HG03066 (cell line): ENCODE measurements at regions not wholly inside any gene's neighbourhood (a gene's known extent, or its start where the extent isn't known, plus 50 kb on each side); places are given as distances from the start of the nearest gene placed in this dataset.
"Not testable (repeated sequence)": the region's sequence is repeated elsewhere in the genome, so short reads cannot be mapped to it uniquely, and the experiment has no call there.

Source experiments
- ATAC-seq: cut with Tn5 transposase; IDR thresholded peaks from one replicate; pipeline ENCODE4 v1.9.1; 2021; ENCODE audit warnings: low read depth; ENCODE audit not compliant: unreplicated experiment

GRCh38 chr10:63986536-63986935, 465.3 kb downstream of the REEP3 start:
- no peak for ATAC-seq

- ATAC-seq, result no peak
Observed at GRCh38 chr10:63987212-63987611, 466.0 kb downstream of the REEP3 start.

- no peak for ATAC-seq
Observed at GRCh38 chr10:63994371-63994770, 473.2 kb downstream of the REEP3 start.

- no peak for ATAC-seq
Observed at GRCh38 chr10:64007157-64007556, 486.0 kb downstream of the REEP3 start.

- no peak for ATAC-seq
Observed at GRCh38 chr10:64010711-64011110, 489.5 kb downstream of the REEP3 start.

- ATAC-seq, result no peak
Observed at GRCh38 chr10:64011912-64012714, 490.9 kb downstream of the REEP3 start.

GRCh38 chr10:64014281-64014680, 493.1 kb downstream of the REEP3 start:
- ATAC-seq, result no peak

- no peak for ATAC-seq
Observed at GRCh38 chr10:64023926-64024470, 502.8 kb downstream of the REEP3 start.

GRCh38 chr10:64033711-64034110, 512.5 kb downstream of the REEP3 start:
- no peak for ATAC-seq

- ATAC-seq, result no peak
Observed at GRCh38 chr10:64036321-64036930, 515.2 kb downstream of the REEP3 start.

- ATAC-seq, result no peak
Observed at GRCh38 chr10:64037071-64037661, 516.0 kb downstream of the REEP3 start.

- ATAC-seq, result no peak
Observed at GRCh38 chr10:64038107-64038506, 516.9 kb downstream of the REEP3 start.

- no peak for ATAC-seq
Observed at GRCh38 chr10:64039198-64039597, 518.0 kb downstream of the REEP3 start.

- ATAC-seq, result peak; percentile 9
Observed at GRCh38 chr10:64040781-64041180, 519.6 kb downstream of the REEP3 start.

GRCh38 chr10:64041185-64041988, 520.2 kb downstream of the REEP3 start:
- peak; percentile 84 for ATAC-seq

- no peak for ATAC-seq
Observed at GRCh38 chr10:64041989-64042490, 520.8 kb downstream of the REEP3 start.

GRCh38 chr10:64044098-64044497, 522.9 kb downstream of the REEP3 start:
- ATAC-seq, result no peak

- ATAC-seq, result not testable (repeated sequence)
Observed at GRCh38 chr10:64044957-64045632, 523.9 kb downstream of the REEP3 start.

- no peak for ATAC-seq
Observed at GRCh38 chr10:64054392-64054791, 533.2 kb downstream of the REEP3 start.

- ATAC-seq, result no peak
Observed at GRCh38 chr10:64059884-64060283, 538.7 kb downstream of the REEP3 start.
